ENCODE measurements at regions not wholly inside any gene's neighbourhood (a gene's known extent, or its start where the extent isn't known, plus 50 kb on each side); places are given as distances from the start of the nearest gene placed in this dataset.
"Not testable (repeated sequence)": the region's sequence is repeated elsewhere in the genome, so short reads cannot be mapped to it uniquely, and the experiment has no call there.

DNA sequence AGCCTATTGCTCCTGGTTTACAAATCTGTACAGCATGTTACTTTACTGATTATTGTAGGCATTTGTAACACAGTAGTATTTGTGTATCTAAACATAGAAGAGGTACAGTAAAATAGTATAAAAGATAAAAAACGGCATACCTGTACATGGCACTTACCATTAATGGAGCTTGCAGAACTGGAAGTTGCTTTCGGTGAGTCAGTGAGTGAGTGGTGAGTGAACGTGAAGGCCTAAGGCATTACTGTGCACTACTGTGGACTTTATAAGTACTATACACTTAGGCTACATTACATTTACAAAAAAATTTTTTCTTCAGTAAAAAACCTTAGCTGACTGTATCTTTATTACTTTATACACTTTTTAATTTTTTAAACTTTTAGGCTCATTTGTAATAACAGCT, 90.9 kb downstream of the RAP2B start:
- Mint-ChIP-seq H3K4me1 (peaks cover 16% of the 10 kb centered on the region), H3K36me3 (no peaks in the 10 kb centered on the region), H3K27ac (no peak overlapping the region), H3K27me3 (no peaks in the 10 kb centered on the region), H3K9me3 (peaks cover 1% of the 10 kb centered on the region), H3K4me3 (no peak overlapping the region)
- DNase-seq: no peak

DNA sequence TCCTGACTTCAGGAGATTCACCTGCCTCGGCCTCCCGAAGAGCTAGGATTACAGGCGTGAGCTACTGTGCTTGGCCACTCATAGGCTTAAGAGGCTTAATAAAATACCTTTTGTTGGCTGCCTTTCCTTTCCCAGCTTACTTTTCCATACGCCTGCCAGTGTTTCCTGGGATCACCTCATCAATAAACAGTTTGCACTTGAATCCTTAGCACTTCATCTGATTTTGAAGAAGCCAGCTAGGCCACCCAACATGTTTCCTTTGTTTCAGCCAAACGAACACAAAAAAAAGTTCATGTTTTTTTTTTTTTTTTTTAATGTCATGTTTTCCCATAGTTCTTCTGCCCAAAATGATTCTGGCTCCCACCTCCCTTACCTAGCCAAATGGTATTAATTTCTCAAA, 92.3 kb downstream of the RAP2B start:
- H3K36me3 Mint-ChIP-seq: no peaks in the 10 kb centered on the region
- DNase-seq: no peak
- no peak overlapping the region for H3K27ac Mint-ChIP-seq
- H3K4me1 Mint-ChIP-seq: peaks cover 12% of the 10 kb centered on the region
- H3K4me3 Mint-ChIP-seq: no peak overlapping the region
- no peaks in the 10 kb centered on the region for H3K9me3 Mint-ChIP-seq
- H3K27me3 Mint-ChIP-seq: no peaks in the 10 kb centered on the region

DNA sequence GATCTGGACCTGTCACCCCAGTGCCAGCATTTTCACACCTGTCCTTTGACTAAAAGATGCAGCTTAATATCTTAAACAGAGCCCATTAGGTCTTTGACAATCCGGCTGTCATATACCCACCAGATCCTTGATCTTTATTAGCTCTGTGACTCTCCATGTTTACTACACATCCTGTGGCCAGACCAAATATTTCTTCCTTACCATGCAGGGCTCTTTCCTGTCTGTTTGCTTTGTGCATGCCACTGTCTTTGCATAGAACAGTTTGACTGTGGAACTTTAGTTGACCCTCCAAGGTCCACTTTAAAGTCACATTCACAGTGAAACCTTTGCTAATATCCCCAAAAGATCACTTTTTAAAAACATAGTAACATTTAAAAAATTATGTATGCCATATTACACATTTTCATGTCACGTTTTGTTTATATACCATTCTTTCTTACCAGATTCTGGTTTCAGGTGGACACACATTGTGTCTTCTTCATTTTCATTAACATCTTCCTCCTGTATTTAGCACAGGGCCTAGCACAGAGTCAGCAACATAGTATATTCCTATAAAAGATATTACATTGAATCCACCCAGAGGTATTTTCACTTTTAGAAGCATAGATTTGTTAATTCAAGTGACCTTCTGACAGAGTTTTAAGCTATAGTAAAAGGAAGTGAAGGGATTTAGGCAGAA, 95.8 kb downstream of the RAP2B start:
- Mint-ChIP-seq H3K4me3 (no peak overlapping the region), H3K9me3 (no peaks in the 10 kb centered on the region), H3K4me1 (peaks cover 7% of the 10 kb centered on the region), H3K27ac (no peak overlapping the region), H3K36me3 (no peaks in the 10 kb centered on the region), H3K27me3 (no peaks in the 10 kb centered on the region)
- no peak for DNase-seq

DNA sequence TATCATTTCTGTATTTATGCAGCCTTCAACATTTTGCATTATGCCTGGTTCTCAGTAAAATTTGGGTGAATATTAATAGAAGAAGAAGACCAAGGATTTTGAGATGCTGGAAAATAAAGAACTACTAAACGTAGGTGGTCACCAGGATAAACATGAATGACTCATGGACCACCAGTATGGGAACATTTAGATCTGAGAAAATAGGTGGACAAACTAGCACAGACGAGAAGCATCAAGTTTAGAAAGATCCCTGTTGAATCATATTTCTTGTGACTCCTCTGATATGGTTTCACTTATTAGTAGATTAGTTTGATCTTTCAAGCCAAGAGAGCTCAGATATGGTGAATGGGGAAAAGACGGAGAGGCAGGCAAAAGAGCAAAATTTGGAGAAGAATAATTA, 97.9 kb downstream of the RAP2B start:
- Mint-ChIP-seq H3K27me3 (no peaks in the 10 kb centered on the region), H3K36me3 (no peaks in the 10 kb centered on the region), H3K9me3 (peaks cover 1% of the 10 kb centered on the region), H3K27ac (no peak overlapping the region), H3K4me3 (no peak overlapping the region), H3K4me1 (peaks cover 9% of the 10 kb centered on the region)
- DNase-seq: no peak

DNA sequence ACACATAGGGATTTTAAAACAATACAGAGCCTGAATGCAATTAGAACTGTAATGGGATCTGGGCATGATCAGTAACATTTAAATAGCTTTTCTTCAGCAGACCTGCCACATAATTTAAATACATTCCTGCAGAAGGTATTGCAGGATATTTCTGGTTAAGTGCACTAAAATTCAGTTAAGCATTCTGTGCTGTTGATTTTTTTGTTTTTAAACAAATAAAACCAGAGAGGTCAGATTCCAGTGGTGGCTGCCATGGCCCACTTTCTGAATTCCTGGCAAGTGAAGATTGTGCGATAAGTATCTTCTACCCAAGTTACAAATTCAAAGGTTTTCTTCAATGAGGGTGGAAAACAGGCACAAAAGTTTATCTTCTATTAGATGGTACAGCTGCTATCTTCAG, 98.7 kb downstream of the RAP2B start:
- no peak for DNase-seq
- Mint-ChIP-seq H3K27ac (no peak overlapping the region), H3K36me3 (no peaks in the 10 kb centered on the region)

DNA sequence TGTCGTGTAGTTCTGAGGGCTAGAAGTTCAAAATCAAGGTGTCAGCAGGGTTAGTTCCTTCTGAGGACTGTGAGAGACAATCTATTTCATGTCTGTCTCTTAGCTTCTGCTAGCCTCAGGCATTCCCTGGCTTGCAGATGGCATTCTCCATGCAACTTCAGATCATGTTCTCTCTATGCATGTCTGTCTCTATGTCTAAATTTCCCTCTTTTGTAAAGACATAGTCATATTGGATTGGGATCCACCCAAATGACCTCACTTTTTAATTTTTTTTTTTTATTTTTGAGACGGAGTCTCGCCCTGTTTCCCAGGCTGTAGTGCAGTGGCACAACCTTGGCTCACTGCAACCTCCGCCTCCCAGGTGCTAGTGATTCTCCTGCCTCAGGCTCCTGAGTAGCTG, 104.6 kb downstream of the RAP2B start:
- Mint-ChIP-seq H3K36me3 (no peaks in the 10 kb centered on the region), H3K27ac (no peak overlapping the region), H3K27me3 (no peaks in the 10 kb centered on the region)

More for the DNA sequence above, 98.7 kb downstream of the RAP2B start:
- H3K9me3 Mint-ChIP-seq: peaks cover 1% of the 10 kb centered on the region
- peaks cover 9% of the 10 kb centered on the region for H3K4me1 Mint-ChIP-seq
- no peak overlapping the region for H3K4me3 Mint-ChIP-seq
- no peaks in the 10 kb centered on the region for H3K27me3 Mint-ChIP-seq

DNA sequence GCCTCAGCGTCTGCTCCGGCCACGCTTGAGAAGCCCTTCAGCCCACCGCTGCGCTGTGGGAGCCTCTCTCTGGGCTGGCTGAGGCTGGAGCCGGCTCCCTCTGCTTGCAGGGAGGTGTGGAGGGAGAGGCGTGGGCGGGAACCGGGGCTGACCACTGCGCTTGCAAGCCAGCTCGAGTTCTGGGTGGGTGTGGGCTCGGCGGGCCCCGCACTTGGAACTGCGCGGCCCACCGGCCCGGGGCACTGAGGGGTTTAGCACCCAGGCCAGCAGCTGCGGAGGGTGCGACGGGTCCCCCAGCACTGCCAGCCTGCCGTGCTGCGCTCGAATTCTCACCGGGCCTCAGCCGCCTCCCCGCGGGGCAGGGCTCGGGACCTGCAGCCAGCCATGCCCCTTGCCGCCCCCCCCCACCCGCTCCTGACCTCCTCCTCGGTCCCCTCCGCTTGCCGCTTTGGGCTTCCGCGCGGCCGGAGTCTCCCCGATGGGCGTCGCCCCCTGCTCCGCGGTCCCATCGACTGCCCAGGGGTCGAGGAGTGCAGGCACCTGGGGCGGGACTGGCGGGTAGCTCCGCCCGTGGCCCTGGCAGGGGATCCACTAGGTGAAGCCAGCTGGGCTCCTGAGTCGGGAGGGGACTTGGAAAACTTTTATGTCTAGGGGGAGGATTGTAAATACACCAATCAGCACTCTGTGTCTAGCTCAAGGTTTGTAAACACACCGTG, 106.7 kb downstream of the RAP2B start:
- Mint-ChIP-seq H3K36me3 (no peaks in the 10 kb centered on the region), H3K27me3 (no peaks in the 10 kb centered on the region), H3K4me3 (no peak overlapping the region), H3K9me3 (peaks cover 4% of the 10 kb centered on the region), H3K27ac (no peak overlapping the region), H3K4me1 (peaks cover 11% of the 10 kb centered on the region)
- DNase-seq: no peak

More for the DNA sequence above, 104.6 kb downstream of the RAP2B start:
- Mint-ChIP-seq H3K4me1 (peaks cover 9% of the 10 kb centered on the region), H3K4me3 (no peak overlapping the region), H3K9me3 (peaks cover 4% of the 10 kb centered on the region)
- DNase-seq: no peak

DNA sequence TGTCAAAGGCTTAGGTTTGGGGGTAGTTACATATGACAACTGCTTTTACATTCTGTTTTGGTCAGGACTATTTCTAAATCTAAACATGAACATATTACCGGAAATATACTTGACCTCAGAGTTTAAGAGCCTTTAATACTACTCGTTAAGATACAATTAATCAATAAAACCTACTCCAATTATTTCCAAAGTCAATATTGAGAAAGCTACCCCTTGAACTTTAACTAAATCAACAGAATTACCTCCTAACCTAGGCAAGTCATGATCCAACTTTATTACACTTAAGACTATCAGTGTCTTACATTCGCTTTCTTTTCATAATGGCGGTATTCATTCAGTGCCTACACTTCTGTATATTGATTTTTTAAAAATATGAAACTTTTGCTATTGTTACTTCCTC, 107.7 kb downstream of the RAP2B start:
- peaks cover 9% of the 10 kb centered on the region for H3K4me1 Mint-ChIP-seq
- no peak overlapping the region for H3K27ac Mint-ChIP-seq
- H3K36me3 Mint-ChIP-seq: no peaks in the 10 kb centered on the region
- no peaks in the 10 kb centered on the region for H3K27me3 Mint-ChIP-seq
- H3K9me3 Mint-ChIP-seq: peaks cover 2% of the 10 kb centered on the region
- DNase-seq: no peak
- no peak overlapping the region for H3K4me3 Mint-ChIP-seq

DNA sequence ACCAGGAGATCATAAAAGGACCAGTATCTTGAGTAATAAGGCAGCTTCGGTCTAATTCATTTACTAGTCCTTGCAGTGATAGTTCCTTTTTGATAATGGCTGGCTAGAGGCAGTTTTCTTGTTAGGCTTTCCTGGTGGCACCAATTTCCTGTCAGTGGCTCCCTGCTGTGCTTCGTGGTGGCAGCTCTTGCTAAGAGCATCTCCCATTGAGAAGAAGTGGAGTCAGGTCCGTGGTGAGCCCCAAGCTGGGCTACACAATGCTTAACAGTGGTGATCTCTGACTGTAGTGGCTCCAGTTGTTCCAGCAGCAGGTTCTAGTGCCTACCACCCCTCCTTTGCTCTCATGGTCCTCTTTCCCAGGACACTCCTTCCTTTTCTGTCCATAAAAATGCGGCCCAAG, 111.2 kb downstream of the RAP2B start:
- Mint-ChIP-seq H3K4me3 (no peak overlapping the region), H3K27me3 (no peaks in the 10 kb centered on the region), H3K4me1 (peaks cover 9% of the 10 kb centered on the region), H3K27ac (no peak overlapping the region), H3K36me3 (no peaks in the 10 kb centered on the region), H3K9me3 (no peaks in the 10 kb centered on the region)
- no peak for DNase-seq

DNA sequence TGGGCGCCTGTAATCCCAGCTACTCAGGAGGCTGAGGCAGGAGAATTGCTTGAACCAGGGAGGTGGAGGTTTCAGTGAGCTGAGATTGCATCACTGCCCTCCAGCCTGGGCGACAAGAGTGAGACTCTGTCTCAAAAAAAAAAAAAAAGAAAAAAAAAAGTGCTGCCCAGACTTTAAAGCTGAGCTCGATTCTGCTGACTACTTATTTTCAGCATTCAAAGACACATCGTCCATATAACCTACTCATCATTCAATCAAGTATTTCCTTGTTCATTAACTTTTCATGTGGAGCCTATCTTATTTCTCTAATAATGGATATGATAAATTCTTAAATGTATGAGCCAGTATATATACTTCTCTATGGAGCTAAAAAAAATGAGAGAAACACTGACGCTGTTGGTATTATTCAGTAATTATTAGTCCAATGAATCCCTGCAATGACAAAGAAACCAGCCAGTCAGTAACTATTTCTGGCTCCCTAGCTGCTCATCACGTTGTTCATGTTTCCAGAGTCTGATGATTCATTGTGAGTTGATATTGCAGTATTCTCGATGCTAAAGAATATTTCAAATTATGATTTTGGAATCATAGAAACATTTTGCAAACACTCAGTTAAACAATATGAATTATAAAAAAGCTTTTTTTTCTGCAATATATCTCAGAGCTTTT, 111.9 kb downstream of the RAP2B start:
- peaks cover 9% of the 10 kb centered on the region for H3K4me1 Mint-ChIP-seq
- no peaks in the 10 kb centered on the region for H3K36me3 Mint-ChIP-seq
- no peaks in the 10 kb centered on the region for H3K9me3 Mint-ChIP-seq
- DNase-seq: no peak
- H3K27ac Mint-ChIP-seq: no peak overlapping the region
- H3K27me3 Mint-ChIP-seq: no peaks in the 10 kb centered on the region
- no peak overlapping the region for H3K4me3 Mint-ChIP-seq

DNA sequence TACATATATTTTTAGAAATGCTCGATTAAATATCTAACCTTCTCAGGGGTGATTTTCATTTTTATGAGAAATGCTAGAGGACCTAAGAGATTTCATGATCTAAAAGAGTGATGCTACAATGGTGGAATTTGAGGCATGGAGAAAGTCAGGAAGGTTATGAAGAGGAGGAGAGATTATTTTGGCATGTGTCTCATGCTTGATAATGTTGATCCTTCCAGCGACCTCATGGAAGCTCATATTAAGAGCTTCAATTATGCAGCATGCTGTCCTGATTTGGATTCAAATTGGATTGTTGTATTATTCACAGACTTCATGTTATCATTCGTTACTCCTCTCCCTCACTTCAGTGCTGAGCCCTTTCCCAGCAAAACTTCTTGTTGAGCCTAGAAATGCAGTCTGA, 112.5 kb downstream of the RAP2B start:
- no peak overlapping the region for H3K27ac Mint-ChIP-seq
- DNase-seq: no peak
- no peaks in the 10 kb centered on the region for H3K36me3 Mint-ChIP-seq
- no peaks in the 10 kb centered on the region for H3K9me3 Mint-ChIP-seq
- no peaks in the 10 kb centered on the region for H3K27me3 Mint-ChIP-seq
- H3K4me1 Mint-ChIP-seq: peaks cover 8% of the 10 kb centered on the region
- no peak overlapping the region for H3K4me3 Mint-ChIP-seq

DNA sequence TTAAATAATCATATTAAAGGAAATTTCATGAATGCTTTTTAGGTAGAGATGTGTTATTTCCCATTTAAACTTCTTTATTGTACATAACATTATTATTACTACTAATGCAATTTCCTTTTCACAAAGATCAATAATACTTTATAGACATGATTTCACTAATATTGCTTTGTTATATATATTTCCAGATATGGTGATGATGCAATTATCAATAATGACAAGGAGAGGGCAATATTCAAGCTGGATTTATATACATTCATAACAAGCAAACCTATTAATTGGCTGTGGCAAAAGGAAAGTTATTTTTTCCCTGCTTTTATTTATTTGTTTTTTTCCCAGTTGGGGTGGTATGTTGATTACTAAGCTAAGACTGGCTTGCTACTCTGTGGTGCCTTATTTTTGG, 113.5 kb downstream of the RAP2B start:
- Mint-ChIP-seq H3K27me3 (no peaks in the 10 kb centered on the region), H3K4me1 (peaks cover 5% of the 10 kb centered on the region), H3K4me3 (no peak overlapping the region), H3K9me3 (no peaks in the 10 kb centered on the region), H3K27ac (no peak overlapping the region), H3K36me3 (no peaks in the 10 kb centered on the region)
- DNase-seq: no peak

DNA sequence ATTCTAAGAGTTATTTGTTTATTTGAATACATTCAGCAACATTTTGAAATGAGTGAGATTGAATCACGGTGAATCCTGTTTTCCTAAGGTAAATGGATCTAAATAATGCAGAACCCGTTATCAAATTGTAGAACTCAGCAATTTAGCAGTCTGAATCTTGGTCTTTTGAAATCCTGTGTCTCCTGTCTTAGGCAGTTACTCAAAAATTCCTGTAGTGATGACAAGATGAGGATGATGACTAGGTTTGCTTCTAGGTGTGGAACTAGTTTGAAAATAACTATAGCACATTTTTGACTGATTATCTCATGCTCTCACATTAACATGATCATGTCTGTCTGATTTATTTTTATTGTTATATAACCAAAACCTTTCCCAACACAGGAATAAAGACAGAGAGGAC, 115.0 kb downstream of the RAP2B start:
- Mint-ChIP-seq H3K36me3 (no peaks in the 10 kb centered on the region), H3K4me3 (no peak overlapping the region), H3K9me3 (no peaks in the 10 kb centered on the region), H3K27ac (no peak overlapping the region), H3K27me3 (no peaks in the 10 kb centered on the region), H3K4me1 (peaks cover 3% of the 10 kb centered on the region)
- DNase-seq: no peak

DNA sequence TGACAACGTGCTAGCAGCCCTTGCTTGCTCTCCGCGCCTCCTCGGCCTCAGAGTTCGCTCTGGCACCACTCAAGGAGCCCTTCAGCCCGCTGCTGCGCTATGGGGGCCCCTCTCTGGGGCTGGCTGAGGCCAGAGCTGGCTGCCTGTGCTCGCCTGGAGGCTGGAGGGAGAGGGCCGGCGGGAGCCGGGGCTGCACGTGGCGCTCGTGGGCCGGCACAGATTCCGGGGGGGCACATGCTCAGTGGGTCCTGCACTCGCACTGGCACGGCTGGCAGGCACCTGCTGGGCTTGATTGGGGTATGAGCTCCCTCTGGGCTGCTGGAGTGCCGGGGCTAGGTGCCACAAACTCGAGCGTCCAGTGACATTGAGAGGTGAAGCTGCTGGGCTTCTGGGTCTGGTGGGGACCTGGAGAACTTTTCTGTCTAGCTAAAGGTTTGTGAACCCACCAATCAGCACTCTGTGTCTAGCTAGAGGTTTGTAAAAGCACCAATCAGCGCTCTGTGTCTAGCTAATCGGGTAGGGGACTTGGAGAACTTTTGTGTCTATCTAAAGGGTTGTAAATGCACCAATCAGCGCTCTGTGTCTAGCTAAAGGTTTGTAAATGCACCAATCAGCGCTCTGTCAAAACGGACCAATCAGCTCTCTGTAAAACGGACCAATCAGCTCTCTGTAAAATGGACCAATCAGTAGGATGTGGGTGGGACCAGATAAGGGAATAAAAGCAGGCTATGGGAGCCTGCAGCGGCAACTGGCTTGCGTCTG, 119.4 kb downstream of the RAP2B start:
- not testable (repeated sequence) for H3K27ac Mint-ChIP-seq, H3K27me3 Mint-ChIP-seq, H3K36me3 Mint-ChIP-seq, DNase-seq, H3K4me3 Mint-ChIP-seq, H3K9me3 Mint-ChIP-seq
- H3K4me1 Mint-ChIP-seq: peaks cover 16% of the 10 kb centered on the region

DNA sequence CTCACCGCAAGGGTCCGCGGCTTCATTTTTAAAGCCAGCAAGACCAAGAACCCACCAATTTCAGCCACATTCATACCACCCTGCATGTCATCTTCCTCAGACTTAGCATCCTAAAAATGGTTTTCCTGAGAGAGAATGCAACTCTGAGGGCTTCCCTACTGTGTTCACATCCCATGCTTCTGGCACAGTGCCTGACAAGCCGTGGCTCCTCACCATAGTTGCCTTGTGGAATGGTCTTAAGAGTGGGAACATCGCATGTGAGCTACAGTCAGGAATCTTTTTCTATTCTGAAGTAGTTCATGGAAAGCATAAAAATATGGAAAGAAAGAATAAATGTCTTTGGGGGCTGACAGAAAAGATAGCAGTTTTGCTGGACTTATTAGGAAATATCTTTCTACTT, 120.3 kb downstream of the RAP2B start:
- Mint-ChIP-seq H3K4me3 (no peak overlapping the region), H3K27ac (no peak overlapping the region)

More for the DNA sequence above, 120.3 kb downstream of the RAP2B start:
- H3K27me3 Mint-ChIP-seq: no peaks in the 10 kb centered on the region
- no peak for DNase-seq
- no peaks in the 10 kb centered on the region for H3K9me3 Mint-ChIP-seq
- no peaks in the 10 kb centered on the region for H3K36me3 Mint-ChIP-seq
- H3K4me1 Mint-ChIP-seq: peaks cover 19% of the 10 kb centered on the region
